GM12892 (cell line): ENCODE measurements at regions not wholly inside any gene's neighbourhood (a gene's known extent, or its start where the extent isn't known, plus 50 kb on each side); places are given as distances from the start of the nearest gene placed in this dataset.

Source experiments
- DNase-seq: peaks from one replicate; pipeline ENCODE4 v3.0.0; 2011; ENCODE audit not compliant: insufficient read length
- FAIRE-seq: peaks from 2 replicates; lab custom pipeline; 2011; peaks lifted over from hg19 to GRCh38; lab: Jason Lieb, UNC
- POLR2A ChIP-seq: IDR thresholded peaks from 2 replicates; pipeline ENCODE4 v1.6.1; 2011; ENCODE audit warnings: low read depth, low read length, control low read depth
- POLR2AphosphoS5 ChIP-seq: IDR thresholded peaks from 2 replicates; pipeline ENCODE4 v1.6.1; 2011; ENCODE audit warnings: low read depth, low read length, control low read depth
- TAF1 ChIP-seq: IDR thresholded peaks from 2 replicates; pipeline ENCODE4 v1.6.1; 2011; ENCODE audit warnings: low read depth, mild to moderate bottlenecking, control low read depth, low read length, borderline replicate concordance

GRCh38 chr4:128716338-128716737, 93.2 kb upstream of the JADE1 start:
- TF ChIP-seq POLR2AphosphoS5 (no peak), POLR2A (no peak), TAF1 (no peak)
- FAIRE-seq (no peak), DNase-seq (no peak)

GRCh38 chr4:128715616-128716015, 93.9 kb upstream of the JADE1 start:
- FAIRE-seq: no peak
- TF ChIP-seq POLR2AphosphoS5: no peak
- no peak for TF ChIP-seq TAF1
- no peak for TF ChIP-seq POLR2A
- no peak for DNase-seq

- DNase-seq (no peak), FAIRE-seq (no peak)
- TF ChIP-seq POLR2AphosphoS5 (no peak), TAF1 (no peak), POLR2A (no peak)
Observed at GRCh38 chr4:128711361-128711760, 98.1 kb upstream of the JADE1 start.

GRCh38 chr4:128709268-128709667, 100.2 kb upstream of the JADE1 start:
- TF ChIP-seq POLR2AphosphoS5: no peak
- no peak for TF ChIP-seq POLR2A
- no peak for TF ChIP-seq TAF1
- DNase-seq (no peak), FAIRE-seq (no peak)

- TF ChIP-seq POLR2AphosphoS5 (no peak), TAF1 (no peak)
- FAIRE-seq (no peak), DNase-seq (no peak)
Observed at GRCh38 chr4:128707864-128708263, 101.6 kb upstream of the JADE1 start.

- TF ChIP-seq POLR2AphosphoS5 (no peak), POLR2A (no peak), TAF1 (no peak)
- DNase-seq (no peak), FAIRE-seq (no peak)
Observed at GRCh38 chr4:128703948-128704347, 105.6 kb upstream of the JADE1 start.

GRCh38 chr4:128700659-128701350, 108.7 kb upstream of the JADE1 start:
- DNase-seq: no peak
- no peak for FAIRE-seq
- no peak for TF ChIP-seq POLR2AphosphoS5
- TF ChIP-seq POLR2A: no peak
- TF ChIP-seq TAF1: no peak

- FAIRE-seq: no peak
- TF ChIP-seq POLR2A: no peak
- no peak for TF ChIP-seq POLR2AphosphoS5
- DNase-seq: no peak
Observed at GRCh38 chr4:128698386-128698785, 111.1 kb upstream of the JADE1 start.

GRCh38 chr4:128697323-128697722, 112.2 kb upstream of the JADE1 start:
- FAIRE-seq (no peak), DNase-seq (no peak)
- TF ChIP-seq POLR2AphosphoS5 (no peak), TAF1 (no peak), POLR2A (no peak)

- FAIRE-seq: no peak
- no peak for DNase-seq
- TF ChIP-seq POLR2A: no peak
- no peak for TF ChIP-seq POLR2AphosphoS5
- no peak for TF ChIP-seq TAF1
Observed at GRCh38 chr4:128690011-128690410, 119.5 kb upstream of the JADE1 start.

GRCh38 chr4:128688846-128689437, 120.6 kb upstream of the JADE1 start:
- no peak for DNase-seq
- no peak for FAIRE-seq

GRCh38 chr4:128688033-128688721, 121.3 kb upstream of the JADE1 start:
- TF ChIP-seq TAF1 (no peak), POLR2A (no peak), POLR2AphosphoS5 (no peak)
- no peak for FAIRE-seq

More at GRCh38 chr4:128688846-128689437, 120.6 kb upstream of the JADE1 start:
- TF ChIP-seq POLR2A (no peak), TAF1 (no peak), POLR2AphosphoS5 (no peak)

More at GRCh38 chr4:128688033-128688721, 121.3 kb upstream of the JADE1 start:
- no peak for DNase-seq
